NCI-H226 (cell line): ENCODE measurements at regions not wholly inside any gene's neighbourhood (a gene's known extent, or its start where the extent isn't known, plus 50 kb on each side); places are given as distances from the start of the nearest gene placed in this dataset.
"Not testable (repeated sequence)": the region's sequence is repeated elsewhere in the genome, so short reads cannot be mapped to it uniquely, and the experiment has no call there.

Experiments used
- DNase-seq: peaks from one replicate; pipeline ENCODE4 v3.0.0-alpha.2; 2015

- no peak for DNase-seq
These were observed 520.9 kb downstream of the HTR1B start for GRCh38 chr6:76942203-76942966.

DNA sequence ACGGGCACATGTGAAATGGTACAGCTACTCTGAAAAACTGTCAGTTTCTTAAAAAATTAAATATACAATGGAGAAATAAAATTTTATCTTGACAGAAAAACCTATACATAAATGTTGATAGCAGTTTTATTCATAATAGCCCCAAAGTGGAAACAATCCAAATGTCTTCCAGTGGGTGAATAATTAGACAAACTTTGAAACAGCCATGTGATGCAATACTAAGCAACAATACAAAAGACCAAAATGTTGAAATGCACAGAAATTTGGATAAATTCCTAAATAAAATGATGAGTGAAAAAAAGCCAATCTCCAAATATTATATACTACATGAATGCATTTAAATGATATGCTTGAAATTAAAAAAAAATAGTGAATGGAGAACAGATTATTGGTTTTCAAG lies 523.1 kb downstream of the HTR1B start:
- DNase-seq, result no peak

DNA sequence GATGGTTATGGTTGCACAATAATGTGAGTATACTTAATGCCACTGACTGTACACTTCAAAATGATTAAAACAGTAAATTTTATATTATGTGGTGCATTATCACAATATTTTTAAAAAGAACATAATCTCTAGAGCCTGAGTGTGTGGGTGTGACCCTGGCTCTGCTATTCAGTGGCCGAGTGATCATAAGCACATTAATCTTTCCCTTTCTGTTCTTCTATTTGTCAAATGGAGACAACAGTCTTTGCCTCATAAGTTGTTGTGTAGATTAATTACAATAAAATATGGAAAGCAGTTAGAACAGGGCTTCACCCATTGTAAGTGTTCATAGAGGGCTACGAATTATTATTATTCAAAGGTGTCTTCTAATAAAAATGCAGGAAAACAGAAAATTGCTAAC lies 548.6 kb downstream of the HTR1B start:
- no peak for DNase-seq

DNA sequence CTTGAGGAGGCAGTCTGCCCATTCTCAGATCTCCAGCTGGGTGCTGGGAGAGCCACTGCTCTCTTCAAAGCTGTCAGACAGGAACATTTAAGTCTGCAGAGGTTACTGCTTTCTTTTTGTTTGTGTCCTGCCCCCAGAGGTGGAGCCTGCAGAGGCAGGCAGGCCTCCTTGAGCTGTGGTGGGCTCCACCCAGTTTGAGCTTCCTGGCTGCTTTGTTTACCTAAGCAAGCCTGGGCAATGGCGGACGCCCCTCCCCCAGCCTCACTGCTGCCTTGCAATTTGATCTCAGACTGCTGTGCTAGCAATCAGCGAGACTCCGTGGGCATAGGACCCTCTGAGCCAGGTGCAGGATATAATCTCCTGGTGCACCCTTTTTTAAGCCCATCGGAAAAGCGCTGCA lies 557.8 kb downstream of the HTR1B start:
- not testable (repeated sequence) for DNase-seq

GRCh38 chr6:76892542-76892941 lies 570.7 kb downstream of the HTR1B start:
- no peak for DNase-seq

DNA sequence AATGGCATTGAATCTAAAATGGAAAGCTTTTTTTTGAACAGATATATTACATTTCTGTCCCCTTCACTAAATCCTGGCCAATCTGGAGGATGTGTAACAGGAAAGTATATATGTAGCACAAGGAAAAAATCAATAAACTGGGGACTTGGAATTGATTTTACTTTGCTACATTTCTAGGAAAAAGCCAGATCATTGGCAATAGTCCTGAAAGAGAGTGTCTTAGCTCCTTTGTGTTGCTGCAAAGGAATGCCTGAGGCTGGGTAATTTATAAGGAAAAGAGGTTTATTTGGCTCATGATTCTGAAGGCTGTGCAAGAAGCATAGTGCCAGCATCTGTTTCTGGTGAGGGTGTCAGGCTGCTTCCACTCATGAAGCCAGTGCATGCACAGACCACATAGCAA lies 574.9 kb downstream of the HTR1B start:
- no peak for DNase-seq

DNA sequence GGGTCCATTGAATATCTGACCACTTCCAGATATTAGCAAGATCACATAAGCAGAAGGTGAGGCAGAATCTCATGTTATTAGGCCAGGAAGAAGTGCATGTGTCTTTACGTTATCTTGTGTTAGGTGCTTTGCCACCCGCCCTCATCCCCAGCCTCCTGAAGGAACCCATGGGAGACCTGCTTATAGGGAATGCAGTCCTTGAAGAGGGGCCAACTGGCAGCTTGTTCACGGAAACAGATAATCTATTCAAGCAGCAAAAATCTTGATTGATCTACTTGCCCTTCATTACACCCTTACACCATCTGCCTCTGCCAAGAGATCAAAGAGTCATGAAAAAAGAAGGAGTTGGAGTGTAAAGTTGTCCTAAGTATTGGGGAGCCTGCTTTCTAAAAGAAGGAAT lies 576.4 kb downstream of the HTR1B start:
- DNase-seq, result no peak

- no peak for DNase-seq
These were observed 577.4 kb downstream of the HTR1B start for GRCh38 chr6:76885861-76886301.

- no peak for DNase-seq
These were observed 581.9 kb downstream of the HTR1B start for GRCh38 chr6:76881414-76881813.

DNA sequence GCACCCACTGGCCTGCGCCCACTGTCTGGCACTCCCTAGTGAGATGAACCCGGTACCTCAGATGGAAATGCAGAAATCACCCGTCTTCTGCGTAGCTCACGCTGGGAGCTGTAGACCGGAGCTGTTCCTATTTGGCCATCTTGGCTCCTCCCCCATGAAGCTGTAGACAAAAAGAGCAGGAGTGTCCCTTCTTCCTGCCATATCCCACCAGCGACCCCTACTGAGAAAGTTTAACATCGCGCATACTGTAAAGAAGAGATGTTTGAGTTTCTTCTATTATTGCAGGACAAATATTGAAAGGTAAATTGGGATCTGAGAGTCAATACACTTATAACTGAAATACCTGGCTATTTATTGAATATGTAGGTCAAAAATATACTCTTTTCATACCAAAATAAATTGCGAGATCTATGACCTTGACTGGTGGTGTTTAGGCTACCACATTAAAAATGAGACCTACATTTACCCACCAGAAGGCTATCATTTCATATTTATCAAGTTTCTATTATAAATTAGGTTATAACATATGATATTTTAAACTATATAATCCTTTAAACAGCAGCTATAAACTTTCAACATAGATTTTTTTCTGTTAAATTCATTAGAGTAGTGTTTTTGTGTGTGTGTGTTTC lies 586.3 kb downstream of the HTR1B start:
- peak; percentile 6 for DNase-seq

GRCh38 chr6:76876430-76876829 lies 586.9 kb downstream of the HTR1B start:
- not testable (repeated sequence) for DNase-seq

DNA sequence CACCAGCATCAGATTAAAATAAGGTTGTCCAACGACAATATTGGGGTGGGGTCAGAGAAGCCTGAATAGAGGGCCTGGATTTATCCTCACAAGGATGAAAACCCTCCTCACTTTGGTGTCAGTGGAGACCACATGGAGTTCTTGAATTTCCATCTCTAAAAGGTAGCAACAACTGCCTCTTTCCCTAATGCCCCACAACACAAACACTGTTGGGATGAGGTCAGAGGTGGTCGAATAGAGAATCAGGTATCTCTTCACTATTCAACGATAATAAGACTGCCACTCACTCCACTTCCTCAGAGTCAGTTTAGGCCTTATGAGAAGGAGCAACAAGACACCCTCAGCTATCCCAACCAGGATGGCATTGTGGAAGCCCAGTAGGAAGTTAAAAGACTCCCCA lies 596.1 kb downstream of the HTR1B start:
- no peak for DNase-seq

DNA sequence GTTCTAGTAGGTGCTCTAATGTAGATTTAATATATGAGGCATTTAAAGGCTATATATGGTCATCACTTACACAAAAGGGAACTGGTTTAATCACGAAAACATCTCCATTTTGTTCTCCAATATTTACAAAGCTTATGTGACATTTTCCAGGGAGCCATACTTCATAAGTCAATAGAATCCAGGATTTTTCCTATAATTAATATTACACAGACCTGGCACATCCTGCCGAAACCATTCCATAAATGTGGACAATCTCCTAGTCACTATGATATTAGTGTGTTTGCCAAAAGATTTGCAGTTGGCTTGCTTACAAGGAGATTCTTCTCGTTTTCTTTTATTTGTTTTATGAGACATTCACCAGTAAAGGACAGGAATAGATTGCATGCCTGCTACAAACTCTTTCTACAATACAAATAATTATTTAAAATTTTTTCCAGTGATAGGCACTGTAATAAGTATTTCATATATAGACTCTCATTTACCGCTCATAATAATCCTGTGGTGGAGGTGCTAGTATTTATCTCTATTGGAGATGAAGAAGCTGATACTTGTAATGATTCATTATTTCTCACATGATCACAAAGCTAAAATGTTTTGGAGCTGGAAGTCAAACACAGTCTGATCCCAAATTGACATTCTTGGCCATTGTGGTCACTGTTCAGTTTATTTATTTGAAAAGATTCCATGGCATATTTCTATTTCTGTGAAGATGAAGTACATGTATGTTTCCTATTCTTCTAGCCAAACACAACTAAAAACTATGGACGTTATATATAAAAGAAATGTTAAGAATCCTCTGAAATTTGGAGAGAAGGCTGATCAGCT lies 597.0 kb downstream of the HTR1B start:
- no peak for DNase-seq

DNA sequence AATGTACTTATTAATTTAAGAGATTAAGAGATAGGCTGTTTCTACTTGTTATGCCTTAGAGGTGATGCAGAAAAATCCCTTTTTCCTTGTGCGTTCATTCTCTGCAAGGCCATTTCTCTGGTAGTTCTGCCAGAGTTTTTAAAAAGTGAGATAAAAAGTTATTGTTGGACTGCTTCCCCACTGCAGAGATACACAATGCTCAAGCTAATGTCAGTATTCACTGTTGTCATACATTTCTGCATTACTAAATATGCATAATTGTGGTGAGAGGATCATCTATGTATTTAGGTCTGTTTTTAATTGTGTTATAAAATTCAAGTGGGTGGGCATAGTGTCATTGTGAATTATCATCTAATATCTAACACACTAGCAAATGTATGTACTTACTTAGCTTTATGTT lies 600.4 kb downstream of the HTR1B start:
- no peak for DNase-seq

DNA sequence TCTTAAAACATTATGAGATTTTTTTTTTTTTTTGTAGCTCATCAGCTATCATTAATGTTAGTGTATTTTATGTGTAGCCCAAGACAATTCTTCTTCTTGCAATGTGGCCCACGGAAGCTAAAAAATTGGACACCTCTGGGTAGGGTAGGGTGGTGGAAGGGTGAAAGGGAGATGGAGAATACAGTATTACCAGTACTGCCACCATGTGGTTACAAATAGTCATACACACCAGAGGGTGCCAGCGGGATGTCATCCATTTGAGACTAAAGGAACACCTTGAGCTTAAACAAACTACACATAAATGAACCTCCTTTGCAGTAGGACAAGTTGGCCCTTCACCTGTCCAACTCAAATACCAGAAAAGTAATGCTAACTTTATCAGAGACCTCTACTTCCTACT lies 601.9 kb downstream of the HTR1B start:
- DNase-seq, result peak; percentile 6

- DNase-seq, result no peak
These were observed 607.2 kb downstream of the HTR1B start for GRCh38 chr6:76856065-76856464.

DNA sequence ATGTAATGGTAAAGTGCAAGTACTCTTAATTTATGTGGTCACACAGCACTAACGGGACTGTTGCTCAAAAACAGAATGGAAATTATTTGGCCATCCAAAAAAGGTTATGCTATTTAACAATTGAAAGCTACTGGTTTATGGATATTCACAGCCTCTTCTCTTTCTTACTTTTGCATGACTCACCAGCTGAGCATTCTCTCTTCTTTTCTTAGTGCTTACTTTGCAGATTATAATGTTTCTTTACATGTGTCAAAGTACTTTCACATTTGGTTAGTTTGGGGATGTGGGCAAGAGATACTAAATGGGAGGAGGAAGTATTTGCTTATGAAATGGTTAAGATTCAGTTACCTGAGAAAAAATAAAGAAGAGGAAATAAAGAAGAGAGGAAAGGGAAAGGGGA lies 610.5 kb downstream of the HTR1B start:
- DNase-seq, result peak; percentile 60

DNA sequence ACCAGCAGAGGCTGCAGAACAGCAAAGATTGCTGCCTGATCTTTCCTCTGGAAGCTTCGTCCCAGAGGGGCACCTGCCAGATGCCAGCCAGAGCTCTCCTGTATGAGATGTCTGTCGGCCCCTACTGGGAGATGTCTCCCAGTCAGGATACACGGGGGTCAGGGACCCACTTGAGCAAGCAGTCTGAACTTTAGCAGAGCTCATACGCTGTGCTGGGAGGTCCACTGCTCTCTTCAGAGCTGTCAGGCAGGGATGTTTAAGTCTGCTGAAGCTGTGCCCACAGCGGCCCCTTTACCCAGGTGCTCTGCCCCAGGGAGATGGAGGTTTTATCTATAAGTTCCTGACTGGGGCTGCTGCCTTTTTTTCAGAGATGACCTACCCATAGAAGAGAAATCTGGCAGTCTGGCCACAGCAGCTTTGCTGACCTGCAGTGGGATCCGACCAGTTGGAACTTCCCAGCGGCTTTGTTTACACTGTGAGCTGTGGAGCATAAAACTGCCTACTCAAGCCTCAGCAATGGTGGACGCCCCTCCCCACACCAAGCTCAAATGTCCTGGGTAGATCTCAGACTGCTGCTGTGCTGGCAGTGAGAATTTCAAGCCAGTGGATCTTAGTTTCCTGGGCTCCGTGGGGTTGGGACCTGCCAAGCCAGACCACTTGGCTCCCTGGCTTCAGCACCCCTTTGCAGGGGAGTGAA lies 613.9 kb downstream of the HTR1B start:
- DNase-seq, result not testable (repeated sequence)

- DNase-seq, result peak; percentile 43
These were observed 620.1 kb downstream of the HTR1B start for GRCh38 chr6:76843054-76843822.

- DNase-seq, result no peak
These were observed 622.4 kb downstream of the HTR1B start for GRCh38 chr6:76840865-76841264.

DNA sequence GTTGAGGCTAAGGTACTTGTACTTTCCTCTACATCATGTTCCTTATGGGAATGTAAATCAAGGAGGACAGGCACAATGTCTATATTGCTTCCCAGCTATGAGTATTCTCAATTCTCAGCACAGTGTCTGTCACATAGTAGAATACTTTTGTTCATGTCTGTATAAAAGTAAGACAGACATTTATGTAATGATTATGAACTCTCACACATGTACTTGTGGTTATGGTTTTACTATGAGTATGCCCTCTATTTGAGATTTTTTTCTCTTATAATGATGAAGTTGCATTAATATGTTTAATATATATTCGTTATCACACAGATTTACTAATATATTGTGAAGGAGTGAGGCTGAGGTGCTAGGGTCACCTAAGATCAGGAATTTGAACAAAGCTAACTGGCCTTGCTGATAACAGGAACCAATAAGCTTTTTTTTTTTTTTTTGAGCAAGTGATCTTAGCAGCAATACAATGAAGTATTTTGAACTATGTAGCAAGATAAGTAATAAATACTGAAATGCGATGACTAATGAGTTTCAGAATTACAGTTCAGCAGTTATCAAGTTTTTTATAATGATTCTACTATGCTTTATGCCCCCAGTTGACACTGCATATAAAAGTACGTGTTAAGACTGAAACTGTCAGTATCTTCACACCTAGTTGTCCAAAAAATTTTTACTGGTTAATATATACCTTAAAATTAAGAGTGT lies 623.1 kb downstream of the HTR1B start:
- DNase-seq, result no peak

DNA sequence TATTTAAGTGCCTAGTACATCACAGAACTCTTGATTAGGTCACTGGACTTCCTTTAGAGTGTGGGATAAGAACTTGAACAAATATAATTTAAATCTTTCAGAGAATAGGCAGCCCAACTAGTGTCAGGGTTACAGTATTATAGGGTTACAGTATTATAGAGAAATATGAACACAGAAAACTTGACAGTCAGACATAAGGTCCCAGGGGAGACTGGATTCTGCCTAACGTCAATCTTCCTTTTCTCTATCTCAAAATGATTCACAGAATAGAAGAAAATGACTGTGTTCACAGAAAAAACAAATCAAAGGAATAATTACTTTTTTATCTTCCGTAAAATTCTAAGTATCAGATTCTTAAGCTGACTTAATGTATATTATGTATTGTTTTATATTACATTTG lies 623.8 kb downstream of the HTR1B start:
- no peak for DNase-seq
